Kidney (tissue), 13 donors: ENCODE measurements at regions not wholly inside any gene's neighbourhood (a gene's known extent, or its start where the extent isn't known, plus 50 kb on each side); places are given as distances from the start of the nearest gene placed in this dataset.

Source experiments
- DNase-seq, 5 donors: peaks; one replicate each; pipeline ENCODE4 v3.0.0-alpha.2; 2013 to 2020
- FAIRE-seq: peaks from 2 replicates; lab custom pipeline; 2012; peaks lifted over from hg19 to GRCh38; lab: Jason Lieb, UNC
- H3K27ac ChIP-seq, 2 donors: one replicate each; pipeline ENCODE4 v1.7.0; 2013; ENCODE audit warnings: low read depth in 2 of 2, low read length in 2 of 2, inconsistent platforms in 1 of 2
- H3K27me3 ChIP-seq: one replicate; pipeline ENCODE4 v1.7.1; 2013; ENCODE audit warnings: low read length, inconsistent platforms; ENCODE audit not compliant: control insufficient read depth, insufficient read depth
- H3K36me3 ChIP-seq, 3 donors: one replicate each; pipeline versions ENCODE4 v1.7.0 to v1.7.1; 2013; ENCODE audit warnings: low read length in 3 of 3, control low read depth in 1 of 3, inconsistent platforms in 1 of 3; ENCODE audit not compliant: insufficient read depth in 3 of 3, control insufficient read depth in 2 of 3
- H3K4me1 ChIP-seq, 3 donors: one replicate each; pipeline versions ENCODE4 v1.7.0 to v1.7.1; 2013; ENCODE audit warnings: low read length in 3 of 3, inconsistent platforms in 1 of 3, low read depth in 1 of 3; ENCODE audit not compliant: control insufficient read depth in 2 of 3, insufficient read depth in 2 of 3
- H3K4me3 ChIP-seq, 3 donors: one replicate each; pipeline versions ENCODE4 v1.7.0 to v1.8.1; 2013; ENCODE audit warnings: low read length in 3 of 3, control low read depth in 1 of 3, inconsistent platforms in 1 of 3
- H3K9ac ChIP-seq, 3 donors: one replicate each; pipeline versions ENCODE4 v1.7.0 to v1.7.1; 2013; ENCODE audit warnings: low read length in 3 of 3, control low read depth in 1 of 3, inconsistent platforms in 1 of 3
- H3K9me3 ChIP-seq, 3 donors: one replicate each; pipeline versions ENCODE4 v1.7.0 to v1.7.1; 2013; ENCODE audit warnings: low read length in 3 of 3, control low read depth in 1 of 3, inconsistent platforms in 1 of 3; ENCODE audit not compliant: control insufficient read depth in 2 of 3, insufficient read depth in 1 of 3
- CTCF ChIP-seq: IDR thresholded peaks from 3 replicates; pipeline ENCODE4 v1.5.1; 2012; ENCODE audit warnings: mild to moderate bottlenecking, moderate library complexity, borderline replicate concordance; ENCODE audit not compliant: insufficient read depth; ENCODE audit errors: extremely low read depth
- intact Hi-C: fragments of 100-400 bp; cut with DNase I; formaldehyde crosslinking; loops from one replicate; pipeline ENCODE4 v1.11.1; 2022
- donor health status: control.
- donor health status: control.
- donor health status: control.
- donor health status: control.
- donor health status: control.
- donor health status: DM: yes; HTN: yes; CAD: no.
- donor health status: Normal renal cell carcinoma (clear cell type).

GRCh38 chr6:19175023-19175422 lies 662.1 kb upstream of the ID4 start:
- DNase-seq (no peak), FAIRE-seq (no peak)
- no peak overlapping the region for H3K4me3 ChIP-seq
- intact Hi-C loops = no loop called here
- H3K36me3 ChIP-seq = no peaks in the 10 kb centered on the region
- no peaks in the 10 kb centered on the region for H3K27me3 ChIP-seq
- peaks cover 0 to 4% (median 0%) of the 10 kb centered on the region in 3 donors for H3K9me3 ChIP-seq
- no peak for TF ChIP-seq CTCF
- H3K4me1 ChIP-seq = no peaks in the 10 kb centered on the region
- H3K9ac ChIP-seq = no peak overlapping the region
- H3K27ac ChIP-seq = no peak overlapping the region

- intact Hi-C loops = no loop called here
- H3K27me3 ChIP-seq = no peaks in the 10 kb centered on the region
- H3K27ac ChIP-seq = no peak overlapping the region
These were observed 656.7 kb upstream of the ID4 start for GRCh38 chr6:19180348-19181072.

GRCh38 chr6:19181211-19181610 lies 656.0 kb upstream of the ID4 start:
- H3K36me3 ChIP-seq = no peaks in the 10 kb centered on the region
- H3K27ac ChIP-seq = no peak overlapping the region
- intact Hi-C loops = no loop called here
- H3K9me3 ChIP-seq = peaks cover 0 to 4% (median 0%) of the 10 kb centered on the region in 3 donors
- no peaks in the 10 kb centered on the region for H3K4me1 ChIP-seq
- FAIRE-seq (no peak), DNase-seq (peak in 1 of 5 donors; percentile 80)
- no peak overlapping the region for H3K4me3 ChIP-seq
- H3K27me3 ChIP-seq = no peaks in the 10 kb centered on the region
- H3K9ac ChIP-seq = no peak overlapping the region
- TF ChIP-seq CTCF = no peak

More at GRCh38 chr6:19180348-19181072, 656.7 kb upstream of the ID4 start:
- H3K36me3 ChIP-seq = no peaks in the 10 kb centered on the region
- H3K4me1 ChIP-seq = no peaks in the 10 kb centered on the region
- no peak for FAIRE-seq
- H3K9ac ChIP-seq = no peak overlapping the region
- H3K4me3 ChIP-seq = no peak overlapping the region
- DNase-seq = peak in 4 of 5 donors; percentile 19 to 90 (median 57)
- TF ChIP-seq CTCF = no peak
- peaks cover 0 to 4% (median 0%) of the 10 kb centered on the region in 3 donors for H3K9me3 ChIP-seq
